Prostate gland (tissue), 2 donors: ENCODE measurements at regions not wholly inside any gene's neighbourhood (a gene's known extent, or its start where the extent isn't known, plus 50 kb on each side); places are given as distances from the start of the nearest gene placed in this dataset.
"Not testable (repeated sequence)": the region's sequence is repeated elsewhere in the genome, so short reads cannot be mapped to it uniquely, and the experiment has no call there.

Source experiments
- DNase-seq: peaks from one replicate; pipeline ENCODE4 v3.0.0-alpha.2; 2019; ENCODE audit warnings: low spot score
- H3K27ac ChIP-seq, 2 donors: fragments of 200-600 bp; sonication (generic); 2 replicates each; pipeline ENCODE4 v1.5.1; 2017 to 2019
- H3K27me3 ChIP-seq: fragments of 200-600 bp; sonication (generic); replicated peaks from 2 replicates; pipeline ENCODE4 v1.5.1; 2019; ENCODE audit not compliant: insufficient read depth
- H3K36me3 ChIP-seq, 2 donors: fragments of 200-600 bp; sonication (generic); 1 replicate in 1 of 2; 2 replicates in 1 of 2; pipeline versions ENCODE4 v1.5.1 to v1.8.1; 2017 to 2019
- H3K4me1 ChIP-seq: fragments of 200-600 bp; sonication (generic); replicated peaks from 2 replicates; pipeline ENCODE4 v1.5.1; 2019
- H3K4me3 ChIP-seq, 2 donors: fragments of 200-600 bp; sonication (generic); 2 replicates each; pipeline ENCODE4 v1.5.1; 2017 to 2019
- H3K9me3 ChIP-seq: fragments of 200-600 bp; sonication (generic); 2 replicates; pipeline ENCODE4 v1.5.1; 2017
- CTCF ChIP-seq, 4 experiments: fragments of 200-600 bp in 2 of 4; fragments of 450-650 bp in 2 of 4; sonication (generic) in 2 of 4; IDR thresholded peaks; 1 replicate in 3 of 4; 2 replicates in 1 of 4; pipeline ENCODE4 v1.5.1; 2016 to 2019; ENCODE audit warnings: antibody characterized with exemption in 4 of 4, mild to moderate bottlenecking in 2 of 4, moderate library complexity in 2 of 4
- POLR2A ChIP-seq: fragments of 450-650 bp; IDR thresholded peaks from one replicate; pipeline ENCODE4 v1.6.1; 2016; ENCODE audit warnings: antibody characterized with exemption, mild to moderate bottlenecking
- POLR2AphosphoS5 ChIP-seq: sonication (generic); formaldehyde crosslinking; IDR thresholded peaks from one replicate; pipeline ENCODE4 v1.6.1; 2017; ENCODE audit warnings: antibody characterized with exemption
- WGBS: methylation state at CpG from one replicate; pipeline ENCODE4 v1.1.5; 2018; 5-methylcytosine and 5-hydroxymethylcytosine counted together
- intact Hi-C: fragments of 100-400 bp; cut with DNase I; formaldehyde crosslinking; loops from one replicate; pipeline ENCODE4 v1.14.2; 2022

- intact Hi-C loops = no loop called here
- no peak overlapping the region for H3K4me3 ChIP-seq
- H3K27me3 ChIP-seq = no peaks in the 10 kb centered on the region
- no peak overlapping the region for H3K27ac ChIP-seq
- no peaks in the 10 kb centered on the region for H3K36me3 ChIP-seq
- H3K4me1 ChIP-seq = no peaks in the 10 kb centered on the region
- no peaks in the 10 kb centered on the region for H3K9me3 ChIP-seq
- DNase-seq = no peak
- TF ChIP-seq POLR2AphosphoS5 = no peak
- no peak for TF ChIP-seq POLR2A
- no peak for TF ChIP-seq CTCF (IDR thresholded peaks at IDR 0.05)
Observed at GRCh38 chr11:97905101-97905500, 1115.6 kb upstream of the CNTN5 start.

GRCh38 chr11:97905671-97906070, 1115.1 kb upstream of the CNTN5 start:
- DNase-seq = no peak
- no peaks in the 10 kb centered on the region for H3K4me1 ChIP-seq
- intact Hi-C loops = no loop called here
- TF ChIP-seq POLR2AphosphoS5 = no peak
- H3K36me3 ChIP-seq = no peaks in the 10 kb centered on the region
- H3K27me3 ChIP-seq = no peaks in the 10 kb centered on the region
- H3K27ac ChIP-seq = no peak overlapping the region
- H3K9me3 ChIP-seq = no peaks in the 10 kb centered on the region
- WGBS = 94% methylated on average over 1 of the region's 1 CpG
- no peak overlapping the region for H3K4me3 ChIP-seq

GRCh38 chr11:97908354-97908753, 1112.4 kb upstream of the CNTN5 start:
- no peak for TF ChIP-seq CTCF (IDR thresholded peaks at IDR 0.05)
- no peak for TF ChIP-seq POLR2A
- TF ChIP-seq POLR2AphosphoS5 = no peak
- Histone ChIP-seq H3K27me3 (no peaks in the 10 kb centered on the region), H3K4me3 (no peak overlapping the region), H3K36me3 (no peaks in the 10 kb centered on the region), H3K4me1 (no peaks in the 10 kb centered on the region), H3K27ac (no peak overlapping the region), H3K9me3 (no peaks in the 10 kb centered on the region)
- DNase-seq = no peak
- WGBS = 83% methylated on average over 5 of the region's 5 CpGs
- intact Hi-C loops = no loop called here

GRCh38 chr11:97909614-97910399, 1110.9 kb upstream of the CNTN5 start:
- no peak overlapping the region for H3K27ac ChIP-seq
- H3K27me3 ChIP-seq = no peaks in the 10 kb centered on the region
- no peak overlapping the region for H3K4me3 ChIP-seq
- H3K36me3 ChIP-seq = no peaks in the 10 kb centered on the region
- no peaks in the 10 kb centered on the region for H3K9me3 ChIP-seq
- no peak for TF ChIP-seq POLR2AphosphoS5
- no peak for TF ChIP-seq POLR2A
- no peak for TF ChIP-seq CTCF (IDR thresholded peaks at IDR 0.05)
- no peak for DNase-seq
- WGBS = 33% methylated on average over 7 of the region's 7 CpGs
- no peaks in the 10 kb centered on the region for H3K4me1 ChIP-seq
- intact Hi-C loops = no loop called here

GRCh38 chr11:97912629-97913028, 1108.1 kb upstream of the CNTN5 start:
- TF ChIP-seq POLR2A (no peak), CTCF (IDR thresholded peaks at IDR 0.05) (no peak), POLR2AphosphoS5 (no peak)
- 90% methylated on average over 3 of the region's 3 CpGs for WGBS
- DNase-seq = no peak

GRCh38 chr11:97922933-97923332, 1097.8 kb upstream of the CNTN5 start:
- H3K9me3 ChIP-seq, H3K36me3 ChIP-seq, H3K4me1 ChIP-seq, intact Hi-C loops, H3K4me3 ChIP-seq, H3K27ac ChIP-seq, H3K27me3 ChIP-seq, DNase-seq: not testable (repeated sequence)
- 84% methylated on average over 10 of the region's 10 CpGs for WGBS

More at GRCh38 chr11:97912629-97913028, 1108.1 kb upstream of the CNTN5 start:
- H3K27me3 ChIP-seq = no peaks in the 10 kb centered on the region
- H3K36me3 ChIP-seq = no peaks in the 10 kb centered on the region
- intact Hi-C loops = no loop called here
- no peaks in the 10 kb centered on the region for H3K4me1 ChIP-seq
- no peak overlapping the region for H3K27ac ChIP-seq
- no peak overlapping the region for H3K4me3 ChIP-seq
- H3K9me3 ChIP-seq = no peaks in the 10 kb centered on the region
